ENCODE measurements at regions not wholly inside any gene's neighbourhood (a gene's known extent, or its start where the extent isn't known, plus 50 kb on each side); places are given as distances from the start of the nearest gene placed in this dataset.

DNA sequence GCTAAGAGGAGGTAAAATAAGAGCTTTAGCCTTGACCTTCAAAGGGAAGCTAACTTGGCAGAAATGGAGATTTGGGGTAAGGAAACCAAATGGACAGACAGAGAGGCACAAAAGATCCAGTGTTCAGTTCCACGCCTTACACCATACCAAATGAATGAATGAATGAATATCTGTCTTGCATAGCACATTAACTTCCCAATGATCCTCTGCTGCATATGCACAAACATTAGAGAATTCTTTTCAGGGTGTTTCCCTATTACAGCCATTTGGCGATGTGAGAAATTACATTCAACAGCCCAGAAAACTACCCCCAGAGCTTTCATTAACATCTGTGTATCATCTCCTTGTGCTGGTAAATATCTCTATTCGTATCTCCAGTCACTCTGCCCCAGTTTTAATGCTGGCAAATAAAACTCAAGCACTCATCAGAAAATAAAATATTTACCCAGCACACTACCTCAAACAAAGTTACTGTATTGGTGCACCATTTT is 1056.2 kb downstream of the SORCS3 start:
- TF ChIP-seq POLR2A (IDR thresholded peaks at IDR 0.05), result no peak
- TF ChIP-seq, protein P1, sequence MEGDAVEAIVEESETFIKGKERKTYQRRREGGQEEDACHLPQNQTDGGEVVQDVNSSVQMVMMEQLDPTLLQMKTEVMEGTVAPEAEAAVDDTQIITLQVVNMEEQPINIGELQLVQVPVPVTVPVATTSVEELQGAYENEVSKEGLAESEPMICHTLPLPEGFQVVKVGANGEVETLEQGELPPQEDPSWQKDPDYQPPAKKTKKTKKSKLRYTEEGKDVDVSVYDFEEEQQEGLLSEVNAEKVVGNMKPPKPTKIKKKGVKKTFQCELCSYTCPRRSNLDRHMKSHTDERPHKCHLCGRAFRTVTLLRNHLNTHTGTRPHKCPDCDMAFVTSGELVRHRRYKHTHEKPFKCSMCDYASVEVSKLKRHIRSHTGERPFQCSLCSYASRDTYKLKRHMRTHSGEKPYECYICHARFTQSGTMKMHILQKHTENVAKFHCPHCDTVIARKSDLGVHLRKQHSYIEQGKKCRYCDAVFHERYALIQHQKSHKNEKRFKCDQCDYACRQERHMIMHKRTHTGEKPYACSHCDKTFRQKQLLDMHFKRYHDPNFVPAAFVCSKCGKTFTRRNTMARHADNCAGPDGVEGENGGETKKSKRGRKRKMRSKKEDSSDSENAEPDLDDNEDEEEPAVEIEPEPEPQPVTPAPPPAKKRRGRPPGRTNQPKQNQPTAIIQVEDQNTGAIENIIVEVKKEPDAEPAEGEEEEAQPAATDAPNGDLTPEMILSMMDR (IDR thresholded peaks at IDR 0.05), result no peak

Measured in lower leg skin (tissue), 3 donors.